IMR-90 (cell line): ENCODE measurements at regions not wholly inside any gene's neighbourhood (a gene's known extent, or its start where the extent isn't known, plus 50 kb on each side); places are given as distances from the start of the nearest gene placed in this dataset.

Experiments
- CTCF ChIP-seq: conservative IDR thresholded peaks from 2 replicates; pipeline ENCODE4 v1.5.1; 2012; ENCODE audit warnings: mild to moderate bottlenecking, low read depth, low read length, improper control_type of control experiment
- FOS ChIP-seq: fragments of 150-350 bp; IDR thresholded peaks from 2 replicates; pipeline ENCODE4 v1.6.1; 2016; ENCODE audit warnings: low read depth, low read length
- MAZ ChIP-seq: IDR thresholded peaks from 2 replicates; pipeline ENCODE4 v1.6.1; 2012; ENCODE audit warnings: low read depth, mild to moderate bottlenecking, low read length, improper control_type of control experiment, moderate library complexity, borderline replicate concordance
- MXI1 ChIP-seq: IDR thresholded peaks from 2 replicates; pipeline ENCODE4 v1.6.1; 2012; ENCODE audit warnings: low read depth, mild to moderate bottlenecking, low read length, moderate library complexity, borderline replicate concordance
- POLR2A ChIP-seq: IDR thresholded peaks from 2 replicates; pipeline ENCODE4 v1.6.1; 2012; ENCODE audit warnings: mild to moderate bottlenecking, low read depth, low read length
- RAD21 ChIP-seq: IDR thresholded peaks from 2 replicates; pipeline ENCODE4 v1.6.1; 2012; ENCODE audit warnings: low read length, improper control_type of control experiment
- RFX5 ChIP-seq: IDR thresholded peaks from 2 replicates; pipeline ENCODE4 v1.8.0; 2012; ENCODE audit warnings: low read depth, mild to moderate bottlenecking, low read length, moderate library complexity
- SMC3 ChIP-seq: fragments of 150-350 bp; IDR thresholded peaks from 2 replicates; pipeline ENCODE4 v1.6.1; 2016; ENCODE audit warnings: low read depth, mild to moderate bottlenecking, antibody characterized with exemption, low read length, moderate library complexity
- USF2 ChIP-seq: fragments of 150-350 bp; IDR thresholded peaks from 2 replicates; pipeline ENCODE4 v1.6.1; 2017; ENCODE audit warnings: mild to moderate bottlenecking, antibody characterized with exemption, low read length, low read depth

- no peak for TF ChIP-seq RAD21
- no peak for TF ChIP-seq CTCF
- no peak for TF ChIP-seq MXI1
- TF ChIP-seq POLR2A = no peak
- TF ChIP-seq SMC3 = no peak
- TF ChIP-seq FOS = no peak
- no peak for TF ChIP-seq MAZ
- TF ChIP-seq RFX5 = no peak
- no peak for TF ChIP-seq USF2
Measured at GRCh38 chr12:92234533-92234932, 88.9 kb upstream of the BTG1 start.
